Natural killer cell (primary cell): ENCODE measurements at regions not wholly inside any gene's neighbourhood (a gene's known extent, or its start where the extent isn't known, plus 50 kb on each side); places are given as distances from the start of the nearest gene placed in this dataset.

Experiments used
- ATAC-seq, 3 donors: fragments of 150-1000 bp in 2 of 3; fragments of 200-7000 bp in 1 of 3; cut with Tn5 transposase; 1 replicate in 1 of 3; 2 replicates in 2 of 3; pipeline ENCODE4 v1.10.0; 2021; ENCODE audit warnings: mild to moderate bottlenecking in 2 of 3, moderate library complexity in 2 of 3
- DNase-seq, 2 donors: peaks; one replicate each; pipeline versions ENCODE4 v3.0.0 to v3.0.0-alpha.2; 2013 to 2021; ENCODE audit warnings: mixed read lengths in 1 of 2
- H3K27ac ChIP-seq: one replicate; pipeline ENCODE4 v1.5.1; 2013; ENCODE audit warnings: mild to moderate bottlenecking, low read length
- H3K27me3 ChIP-seq: one replicate; pipeline ENCODE4 v1.6.1; 2013; ENCODE audit warnings: low read length; ENCODE audit not compliant: control insufficient read depth, insufficient read depth
- H3K36me3 ChIP-seq: one replicate; pipeline ENCODE4 v1.6.1; 2013; ENCODE audit warnings: low read length; ENCODE audit not compliant: control insufficient read depth, insufficient read depth
- H3K4me1 ChIP-seq: one replicate; pipeline ENCODE4 v1.6.1; 2013; ENCODE audit warnings: low read length; ENCODE audit not compliant: control insufficient read depth, insufficient read depth
- H3K4me3 ChIP-seq: one replicate; pipeline ENCODE4 v1.5.1; 2013; ENCODE audit warnings: low read length
- H3K9me3 ChIP-seq: one replicate; pipeline ENCODE4 v1.6.1; 2013; ENCODE audit warnings: low read length; ENCODE audit not compliant: control insufficient read depth, insufficient read depth
- H3K27ac Mint-ChIP-seq, 2 donors: one replicate each; pipeline ENCODE4 v1.8.0; 2022; ENCODE audit warnings: mild to moderate bottlenecking in 2 of 2, mixed read lengths in 2 of 2, moderate library complexity in 1 of 2
- H3K27me3 Mint-ChIP-seq, 2 donors: one replicate each; pipeline ENCODE4 v1.8.0; 2022; ENCODE audit warnings: low read depth in 2 of 2, mixed read lengths in 2 of 2
- H3K36me3 Mint-ChIP-seq: one replicate; pipeline ENCODE4 v1.8.0; 2022; ENCODE audit warnings: mixed read lengths
- H3K4me1 Mint-ChIP-seq, 2 donors: one replicate each; pipeline ENCODE4 v1.8.0; 2022; ENCODE audit warnings: mixed read lengths in 2 of 2
- H3K4me3 Mint-ChIP-seq: one replicate; pipeline ENCODE4 v1.8.0; 2022; ENCODE audit warnings: mild to moderate bottlenecking, moderate library complexity, mixed read lengths
- H3K9me3 Mint-ChIP-seq, 2 donors: one replicate each; pipeline ENCODE4 v1.8.0; 2022; ENCODE audit warnings: mixed read lengths in 2 of 2
- WGBS: methylation state at CpG from one replicate; pipeline ENCODE4 v1.1.7; 2013; ENCODE audit warnings: missing lambda C conversion rate; ENCODE audit not compliant: insufficient coverage; 5-methylcytosine and 5-hydroxymethylcytosine counted together
- intact Hi-C: fragments of 100-400 bp; cut with micrococcal nuclease; formaldehyde crosslinking; loops from one replicate; pipeline ENCODE4 v1.14.2; 2022
- TF ChIP-seq, protein P1 (sequence below): fragments of 200-600 bp; IDR thresholded peaks from one replicate; pipeline ENCODE4 v1.8.0; 2022; ENCODE audit warnings: antibody characterized with exemption

DNA sequence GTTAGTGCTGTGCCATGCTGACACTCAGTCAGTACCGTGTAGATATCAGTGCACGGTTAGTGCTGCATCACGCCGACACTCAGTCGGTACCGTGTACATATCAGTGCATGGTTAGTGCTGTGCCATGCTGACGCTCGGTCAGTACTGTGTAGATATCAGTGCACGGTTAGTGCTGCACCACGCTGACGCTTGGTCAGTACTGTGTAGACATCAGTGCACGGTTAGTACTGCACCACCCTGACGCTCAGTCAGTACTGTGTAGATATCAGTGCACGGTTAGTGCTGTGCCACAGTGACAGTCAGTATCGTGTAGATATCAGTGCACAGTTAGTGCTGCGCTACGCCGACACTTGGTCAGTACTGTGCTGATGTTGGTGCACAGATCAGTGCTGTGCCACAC, 102.8 kb upstream of the ZNF469 start:
- Histone ChIP-seq H3K36me3 (no peaks in the 10 kb centered on the region), H3K27ac (no peak overlapping the region), H3K4me3 (no peak overlapping the region), H3K27me3 (no peaks in the 10 kb centered on the region), H3K4me1 (no peaks in the 10 kb centered on the region), H3K9me3 (no peaks in the 10 kb centered on the region)
- Mint-ChIP-seq H3K27ac (no peak overlapping the region), H3K27me3 (no peaks in the 10 kb centered on the region), H3K36me3 (no peaks in the 10 kb centered on the region), H3K4me3 (no peak overlapping the region), H3K4me1 (no peaks in the 10 kb centered on the region), H3K9me3 (no peaks in the 10 kb centered on the region)
- intact Hi-C loops = no loop called here
- 94% methylated on average over 18 of the region's 18 CpGs for WGBS
- no peak for DNase-seq
- TF ChIP-seq, protein P1, sequence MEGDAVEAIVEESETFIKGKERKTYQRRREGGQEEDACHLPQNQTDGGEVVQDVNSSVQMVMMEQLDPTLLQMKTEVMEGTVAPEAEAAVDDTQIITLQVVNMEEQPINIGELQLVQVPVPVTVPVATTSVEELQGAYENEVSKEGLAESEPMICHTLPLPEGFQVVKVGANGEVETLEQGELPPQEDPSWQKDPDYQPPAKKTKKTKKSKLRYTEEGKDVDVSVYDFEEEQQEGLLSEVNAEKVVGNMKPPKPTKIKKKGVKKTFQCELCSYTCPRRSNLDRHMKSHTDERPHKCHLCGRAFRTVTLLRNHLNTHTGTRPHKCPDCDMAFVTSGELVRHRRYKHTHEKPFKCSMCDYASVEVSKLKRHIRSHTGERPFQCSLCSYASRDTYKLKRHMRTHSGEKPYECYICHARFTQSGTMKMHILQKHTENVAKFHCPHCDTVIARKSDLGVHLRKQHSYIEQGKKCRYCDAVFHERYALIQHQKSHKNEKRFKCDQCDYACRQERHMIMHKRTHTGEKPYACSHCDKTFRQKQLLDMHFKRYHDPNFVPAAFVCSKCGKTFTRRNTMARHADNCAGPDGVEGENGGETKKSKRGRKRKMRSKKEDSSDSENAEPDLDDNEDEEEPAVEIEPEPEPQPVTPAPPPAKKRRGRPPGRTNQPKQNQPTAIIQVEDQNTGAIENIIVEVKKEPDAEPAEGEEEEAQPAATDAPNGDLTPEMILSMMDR = no peak
- ATAC-seq = no peak

DNA sequence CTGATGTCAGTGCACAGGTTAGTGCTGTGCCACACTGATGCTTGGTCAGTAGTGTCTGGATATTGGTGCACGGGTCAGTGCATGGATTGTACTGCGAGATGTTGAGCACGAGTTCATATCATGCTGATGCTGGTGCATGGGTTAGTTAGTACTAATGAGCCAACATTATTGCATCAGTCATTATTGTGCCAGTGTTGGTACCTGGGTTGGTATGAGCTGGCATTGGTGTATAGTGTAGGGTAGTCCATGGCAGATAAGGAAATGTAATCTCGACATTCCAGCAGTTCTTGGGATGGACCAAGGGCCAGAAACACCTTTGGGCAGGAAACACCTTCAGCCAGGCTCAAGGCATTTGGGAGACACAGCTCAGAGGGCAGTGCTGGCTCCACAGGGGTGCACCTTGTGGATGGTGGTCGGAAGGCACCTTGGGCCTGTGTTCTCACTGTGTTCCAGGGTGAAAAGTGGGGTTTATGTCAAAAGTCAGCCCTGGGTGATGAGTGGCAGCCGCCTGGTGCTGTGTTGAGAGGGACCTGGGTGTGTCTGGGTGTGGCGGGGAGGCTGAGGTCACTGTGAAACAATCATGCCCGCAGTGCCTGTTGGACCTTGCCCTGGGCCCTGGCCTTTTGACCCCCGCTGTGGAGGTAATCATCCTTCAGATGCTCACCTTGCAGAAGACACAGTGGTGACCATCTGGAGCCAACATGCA, 100.7 kb upstream of the ZNF469 start:
- H3K27ac Mint-ChIP-seq = no peak overlapping the region
- no peaks in the 10 kb centered on the region for H3K27me3 Mint-ChIP-seq
- Histone ChIP-seq H3K4me3 (no peak overlapping the region), H3K9me3 (peaks cover 10% of the 10 kb centered on the region), H3K4me1 (no peaks in the 10 kb centered on the region), H3K27ac (no peak overlapping the region), H3K27me3 (no peaks in the 10 kb centered on the region), H3K36me3 (no peaks in the 10 kb centered on the region)
- DNase-seq (no peak), ATAC-seq (peak in 1 of 3 donors; percentile 31)
- no peaks in the 10 kb centered on the region for H3K4me1 Mint-ChIP-seq
- H3K36me3 Mint-ChIP-seq = no peaks in the 10 kb centered on the region
- intact Hi-C loops = no loop called here
- peaks cover 0 to 2% of the 10 kb centered on the region in 2 donors for H3K9me3 Mint-ChIP-seq
- no peak overlapping the region for H3K4me3 Mint-ChIP-seq
- WGBS = 85% methylated on average over 9 of the region's 9 CpGs
- TF ChIP-seq, protein P1 = no peak

DNA sequence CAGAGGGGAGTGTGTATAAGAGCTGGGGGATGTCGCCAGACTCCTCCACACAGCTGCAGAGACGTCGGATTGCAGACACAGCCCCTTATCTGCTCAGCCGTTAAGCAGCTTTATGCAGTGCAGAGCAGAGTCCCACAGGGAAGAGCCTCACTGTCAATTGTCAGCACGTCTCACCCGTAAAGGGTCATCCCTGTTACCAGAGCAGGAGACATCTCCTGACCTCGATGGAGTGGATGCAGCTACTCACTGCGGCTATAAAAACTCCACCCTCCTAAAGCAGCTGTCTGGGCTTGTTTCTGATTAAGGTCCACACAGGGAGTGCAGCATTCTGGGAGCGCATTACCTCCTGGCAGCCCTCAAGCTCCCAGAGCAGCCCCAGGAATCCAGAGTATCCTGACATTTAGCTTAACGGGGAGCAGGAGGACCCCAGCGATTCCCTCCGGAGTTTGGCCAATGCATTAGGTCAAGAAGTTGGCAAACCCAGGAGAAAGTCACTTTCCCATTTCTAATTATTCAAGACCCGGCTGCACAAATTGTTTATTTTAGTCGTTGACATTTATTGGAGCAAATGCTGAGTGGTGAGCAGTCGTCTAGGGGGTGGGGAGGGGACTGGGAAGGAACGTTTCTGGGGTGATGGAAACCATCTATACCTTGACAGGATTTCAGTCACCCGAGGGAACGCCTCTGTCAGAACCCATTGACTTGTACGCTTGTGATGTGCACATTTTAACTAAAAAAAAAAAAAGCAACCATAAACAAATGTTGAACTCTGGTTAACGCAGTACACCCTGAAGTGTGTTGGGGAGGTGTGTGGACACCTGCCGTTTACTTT, 100.0 kb upstream of the ZNF469 start:
- Mint-ChIP-seq H3K27ac (no peak overlapping the region), H3K36me3 (no peaks in the 10 kb centered on the region), H3K27me3 (no peaks in the 10 kb centered on the region), H3K9me3 (peaks cover 0 to 4% of the 10 kb centered on the region in 2 donors), H3K4me1 (no peaks in the 10 kb centered on the region), H3K4me3 (no peak overlapping the region)
- H3K4me3 ChIP-seq = no peak overlapping the region
- 80% methylated on average over 20 of the region's 21 CpGs for WGBS
- intact Hi-C loops = no loop called here
- H3K27me3 ChIP-seq = no peaks in the 10 kb centered on the region
- ATAC-seq (no peak), DNase-seq (no peak)
- H3K36me3 ChIP-seq = no peaks in the 10 kb centered on the region
- H3K9me3 ChIP-seq = peaks cover 14% of the 10 kb centered on the region
- TF ChIP-seq, protein P1 = no peak
- H3K4me1 ChIP-seq = no peaks in the 10 kb centered on the region
- no peak overlapping the region for H3K27ac ChIP-seq
